ENCODE measurements at regions not wholly inside any gene's neighbourhood (a gene's known extent, or its start where the extent isn't known, plus 50 kb on each side); places are given as distances from the start of the nearest gene placed in this dataset.

GRCh38 chr5:17761326-17761725 lies 127.1 kb downstream of the TAF11L14 start:
- DNase-seq (ENCODE audit: low read depth) = no peak

- no peak for DNase-seq (ENCODE audit: low read depth)
Measured at GRCh38 chr5:17763301-17763700, 129.0 kb downstream of the TAF11L14 start.

GRCh38 chr5:17766031-17766430 lies 131.8 kb downstream of the TAF11L14 start:
- DNase-seq (ENCODE audit: low read depth) = no peak

GRCh38 chr5:17769277-17769676 lies 135.0 kb downstream of the TAF11L14 start:
- DNase-seq (ENCODE audit: low read depth) = no peak

- no peak for DNase-seq (ENCODE audit: low read depth)
Measured at GRCh38 chr5:17772232-17772631, 138.0 kb downstream of the TAF11L14 start.

- DNase-seq (ENCODE audit: low read depth) = no peak
Measured at GRCh38 chr5:17785774-17786173, 151.5 kb downstream of the TAF11L14 start.

- no peak for DNase-seq (ENCODE audit: low read depth)
Measured at GRCh38 chr5:17788351-17788750, 154.1 kb downstream of the TAF11L14 start.

- DNase-seq (ENCODE audit: low read depth) = no peak
Measured at GRCh38 chr5:17794201-17794600, 159.9 kb downstream of the TAF11L14 start.

- DNase-seq (ENCODE audit: low read depth) = no peak
Measured at GRCh38 chr5:17794815-17795214, 160.6 kb downstream of the TAF11L14 start.

GRCh38 chr5:17796142-17796541 lies 161.9 kb downstream of the TAF11L14 start:
- DNase-seq (ENCODE audit: low read depth) = no peak

- no peak for DNase-seq (ENCODE audit: low read depth)
Measured at GRCh38 chr5:17796757-17797396, 162.6 kb downstream of the TAF11L14 start.

GRCh38 chr5:17799521-17799920 lies 165.3 kb downstream of the TAF11L14 start:
- DNase-seq (ENCODE audit: low read depth) = no peak

GRCh38 chr5:17801595-17801994 lies 167.3 kb downstream of the TAF11L14 start:
- DNase-seq (ENCODE audit: low read depth) = no peak

GRCh38 chr5:17802256-17802655 lies 168.0 kb downstream of the TAF11L14 start:
- DNase-seq (ENCODE audit: low read depth) = no peak

- no peak for DNase-seq (ENCODE audit: low read depth)
Measured at GRCh38 chr5:17803971-17804370, 169.7 kb downstream of the TAF11L14 start.

GRCh38 chr5:17805227-17805825 lies 171.1 kb downstream of the TAF11L14 start:
- no peak for DNase-seq (ENCODE audit: low read depth)

GRCh38 chr5:17806818-17807468 lies 172.7 kb downstream of the TAF11L14 start:
- no peak for DNase-seq (ENCODE audit: low read depth)

GRCh38 chr5:17808566-17808965 lies 174.3 kb downstream of the TAF11L14 start:
- no peak for DNase-seq (ENCODE audit: low read depth)

- no peak for DNase-seq (ENCODE audit: low read depth)
Measured at GRCh38 chr5:17810734-17811133, 176.5 kb downstream of the TAF11L14 start.

GRCh38 chr5:17813214-17813613 lies 179.0 kb downstream of the TAF11L14 start:
- DNase-seq (ENCODE audit: low read depth) = no peak

GRCh38 chr5:17816505-17816904 lies 182.2 kb downstream of the TAF11L14 start:
- no peak for DNase-seq (ENCODE audit: low read depth)

GRCh38 chr5:17816944-17817343 lies 182.7 kb downstream of the TAF11L14 start:
- no peak for DNase-seq (ENCODE audit: low read depth)

GRCh38 chr5:17817990-17818389 lies 183.7 kb downstream of the TAF11L14 start:
- no peak for DNase-seq (ENCODE audit: low read depth)

GRCh38 chr5:17819783-17820182 lies 185.5 kb downstream of the TAF11L14 start:
- DNase-seq (ENCODE audit: low read depth) = no peak

All from stimulated activated CD8-positive, alpha-beta memory T cell treated with anti-CD3 and anti-CD28 coated beads, Interleukin-12 subunit alpha, Interleukin-12 subunit beta, amount 100 ng/mL, for 1 hour (primary cell).